SKM-1 treated with dmso at 0.1 percent for 144 hours (cell line): ENCODE measurements at regions not wholly inside any gene's neighbourhood (a gene's known extent, or its start where the extent isn't known, plus 50 kb on each side); places are given as distances from the start of the nearest gene placed in this dataset.
A peak's percentile ranks its signal among the peaks of the same experiment; 100 is the strongest.
"Not testable (repeated sequence)": the region's sequence is repeated elsewhere in the genome, so short reads cannot be mapped to it uniquely, and the experiment has no call there.

Experiments
- DNase-seq: peaks from one replicate; lab custom pipeline; 2025; ENCODE audit not compliant: unreplicated experiment; lab: John Stamatoyannopoulos, UW

- no peak for DNase-seq
Measured at GRCh38 chr1:172717722-172718465, 59.0 kb downstream of the FASLG start.

- DNase-seq = no peak
Measured at GRCh38 chr1:172719066-172719627, 60.2 kb downstream of the FASLG start.

- peak; percentile 47 for DNase-seq
Measured at GRCh38 chr1:172719694-172720138, 60.8 kb downstream of the FASLG start.

GRCh38 chr1:172720339-172720738 lies 61.4 kb downstream of the FASLG start:
- no peak for DNase-seq

- DNase-seq = no peak
Measured at GRCh38 chr1:172723251-172723650, 64.3 kb downstream of the FASLG start.

GRCh38 chr1:172724232-172724631 lies 65.3 kb downstream of the FASLG start:
- DNase-seq = no peak

GRCh38 chr1:172724765-172725613 lies 66.1 kb downstream of the FASLG start:
- peak; percentile 64 for DNase-seq

GRCh38 chr1:172726740-172727139 lies 67.8 kb downstream of the FASLG start:
- DNase-seq = peak; percentile 84

GRCh38 chr1:172727275-172727857 lies 68.5 kb downstream of the FASLG start:
- DNase-seq = no peak

GRCh38 chr1:172727956-172728603 lies 69.2 kb downstream of the FASLG start:
- peak; percentile 91 for DNase-seq

GRCh38 chr1:172728705-172729104 lies 69.8 kb downstream of the FASLG start:
- not testable (repeated sequence) for DNase-seq

GRCh38 chr1:172732427-172732826 lies 73.5 kb downstream of the FASLG start:
- DNase-seq = no peak

GRCh38 chr1:172733815-172734214 lies 74.9 kb downstream of the FASLG start:
- peak; percentile 74 for DNase-seq

GRCh38 chr1:172738389-172738788 lies 79.5 kb downstream of the FASLG start:
- DNase-seq = no peak

- DNase-seq = peak; percentile 43
Measured at GRCh38 chr1:172742599-172743500, 83.9 kb downstream of the FASLG start.

- DNase-seq = peak; percentile 78
Measured at GRCh38 chr1:172745014-172745413, 86.1 kb downstream of the FASLG start.

GRCh38 chr1:172746091-172746949 lies 87.4 kb downstream of the FASLG start:
- peak; percentile 96 for DNase-seq

- DNase-seq = no peak
Measured at GRCh38 chr1:172748201-172748600, 89.3 kb downstream of the FASLG start.

GRCh38 chr1:172751683-172752082 lies 92.8 kb downstream of the FASLG start:
- DNase-seq = no peak
